ENCODE measurements at regions not wholly inside any gene's neighbourhood (a gene's known extent, or its start where the extent isn't known, plus 50 kb on each side); places are given as distances from the start of the nearest gene placed in this dataset.
A peak's percentile ranks its signal among the peaks of the same experiment; 100 is the strongest.

GRCh38 chr5:93164690-93165089 lies 416.3 kb downstream of the NR2F1-AS1 start:
- no peaks in the 10 kb centered on the region for H4K20me1 ChIP-seq (replicated peaks; ENCODE audit: control insufficient read depth, extremely low read depth, insufficient read depth, low read length)
- intact Hi-C loops (cut with micrococcal nuclease) = no loop called here
- peak overlapping the region; percentile 96 for H3K9ac ChIP-seq (replicated peaks; ENCODE audit: extremely low read depth, insufficient read depth, low read length)
- peak; percentile 54 for TF ChIP-seq GATA2 (IDR thresholded peaks at IDR 0.05; ENCODE audit: insufficient read depth, insufficient read length, low read depth, low read length)
- no peak for TF ChIP-seq JUN (IDR thresholded peaks at IDR 0.05; ENCODE audit: borderline replicate concordance, insufficient read depth, insufficient read length, low read depth)
- no peaks in the 10 kb centered on the region for H3K9me3 ChIP-seq (replicated peaks; ENCODE audit: control insufficient read depth, insufficient read depth, low read length)
- H3K27ac ChIP-seq (ENCODE audit: insufficient read depth, low read depth, low read length) = peak overlapping the region; percentile 100
- H3K4me3 ChIP-seq (replicated peaks in 1 of 3; ENCODE audit: insufficient read depth in 1 of 3, low read depth in 1 of 3, low read length in 3 of 3) = no peak overlapping the region
- H3K79me2 ChIP-seq (ENCODE audit: control insufficient read depth, insufficient read depth, low read length) = no peaks in the 10 kb centered on the region
- FAIRE-seq = peak; percentile 74
- BruUV-seq (replicated peaks) = no TSS peak
- no peak overlapping the region for H2AFZ ChIP-seq (ENCODE audit: low read depth, low read length)
- dilution Hi-C loops (cut with MboI; ENCODE audit: extremely low pct_ligation_motif_present, low sequenced_read_pairs) = no loop called here
- H3K9me1 ChIP-seq (replicated peaks; ENCODE audit: control insufficient read depth, extremely low read depth, insufficient read depth, low read length) = no peaks in the 10 kb centered on the region
- no peaks in the 10 kb centered on the region for H3K36me3 ChIP-seq (ENCODE audit: control insufficient read depth in 2 of 2, extremely low read depth in 1 of 2, insufficient read depth in 2 of 2, low read length in 2 of 2)
- peak overlapping the region; percentile 94 for H3K4me2 ChIP-seq (ENCODE audit: insufficient read depth, low read length)
- H3K4me1 ChIP-seq (ENCODE audit: control insufficient read depth, extremely low read depth, insufficient read depth, low read length) = peaks cover 45% of the 10 kb centered on the region
- CTCF ChIA-PET = interaction anchor here (0.8 to 1.6 kb wide), 6 partner anchors 11 to 256 kb away, joined by 3 to 6 read pairs (median 4); no protein-coding TSS in a partner anchor
- peak; percentile 80 for DNase-seq (ENCODE audit: low read depth, low spot score)
- no peaks in the 10 kb centered on the region for H3K27me3 ChIP-seq (ENCODE audit: control insufficient read depth in 2 of 2, insufficient read depth in 2 of 2, low read length in 2 of 2)
- POLR2A ChIA-PET = interaction anchor here (0.7 kb wide), 2 partner anchors 25 to 419 kb away, joined by 3 read pairs; partner anchors contain the start of gene NR2F1

GRCh38 chr5:93163010-93163663 lies 417.9 kb downstream of the NR2F1-AS1 start:
- H3K9ac ChIP-seq (replicated peaks; ENCODE audit: extremely low read depth, insufficient read depth, low read length) = peak overlapping the region; percentile 96
- H3K36me3 ChIP-seq (ENCODE audit: control insufficient read depth in 2 of 2, extremely low read depth in 1 of 2, insufficient read depth in 2 of 2, low read length in 2 of 2) = no peaks in the 10 kb centered on the region
- H3K4me1 ChIP-seq (ENCODE audit: control insufficient read depth, extremely low read depth, insufficient read depth, low read length) = peaks cover 45% of the 10 kb centered on the region
- no peak overlapping the region for H2AFZ ChIP-seq (ENCODE audit: low read depth, low read length)
- H3K27me3 ChIP-seq (ENCODE audit: control insufficient read depth in 2 of 2, insufficient read depth in 2 of 2, low read length in 2 of 2) = no peaks in the 10 kb centered on the region
- POLR2A ChIA-PET = no interaction called here
- no peaks in the 10 kb centered on the region for H3K9me3 ChIP-seq (replicated peaks; ENCODE audit: control insufficient read depth, insufficient read depth, low read length)
- intact Hi-C loops (cut with micrococcal nuclease) (loop anchor here (1.0 to 2.0 kb wide), 10 partner anchors 30 to 419 kb away; no protein-coding TSS in a partner anchor), dilution Hi-C loops (cut with MboI; ENCODE audit: extremely low pct_ligation_motif_present, low sequenced_read_pairs) (no loop called here)
- DNase-seq (ENCODE audit: low read depth, low spot score) = peak; percentile 92
- CTCF ChIA-PET = interaction anchor here (1.0 to 2.8 kb wide), 7 partner anchors 11 to 254 kb away, joined by 3 to 23 read pairs (median 5); no protein-coding TSS in a partner anchor
- no peaks in the 10 kb centered on the region for H3K9me1 ChIP-seq (replicated peaks; ENCODE audit: control insufficient read depth, extremely low read depth, insufficient read depth, low read length)
- no TSS peak for BruUV-seq (replicated peaks)
- peak overlapping the region; percentile 100 for H3K27ac ChIP-seq (ENCODE audit: insufficient read depth, low read depth, low read length)
- H3K4me3 ChIP-seq (replicated peaks in 1 of 3; ENCODE audit: insufficient read depth in 1 of 3, low read depth in 1 of 3, low read length in 3 of 3) = peak overlapping the region in 1 of 3 experiments; percentile 33
- peak overlapping the region; percentile 94 for H3K4me2 ChIP-seq (ENCODE audit: insufficient read depth, low read length)
- H3K79me2 ChIP-seq (ENCODE audit: control insufficient read depth, insufficient read depth, low read length) = no peaks in the 10 kb centered on the region
- TF ChIP-seq MAX (IDR thresholded peaks at IDR 0.05; ENCODE audit: insufficient read depth, insufficient read length) (no peak), FOS (IDR thresholded peaks at IDR 0.05; ENCODE audit: borderline replicate concordance, insufficient read depth, low read length) (peak; percentile 91), GATA2 (IDR thresholded peaks at IDR 0.05; ENCODE audit: insufficient read depth, insufficient read length, low read depth, low read length) (peak; percentile 46), MYC (IDR thresholded peaks at IDR 0.05; ENCODE audit: low read depth, low read length) (no peak), EZH2 (IDR thresholded peaks at IDR 0.05; ENCODE audit: borderline replicate concordance, low read depth, low read length, severe bottlenecking) (no peak), JUN (IDR thresholded peaks at IDR 0.05; ENCODE audit: borderline replicate concordance, insufficient read depth, insufficient read length, low read depth) (peak; percentile 97), POLR2A (IDR thresholded peaks at IDR 0.05; ENCODE audit: low read depth, low read length) (peak; percentile 59), CTCF (IDR thresholded peaks at IDR 0.05; ENCODE audit: extremely low read depth in 1 of 2, insufficient read depth in 1 of 2, low read depth in 1 of 2, low read length in 2 of 2) (no peak), POLR2AphosphoS5 (IDR thresholded peaks at IDR 0.05; ENCODE audit: insufficient read depth, low read depth, low read length) (peak; percentile 63)
- no peaks in the 10 kb centered on the region for H4K20me1 ChIP-seq (replicated peaks; ENCODE audit: control insufficient read depth, extremely low read depth, insufficient read depth, low read length)
- FAIRE-seq = peak; percentile 98

Data from endothelial cell of umbilical vein (primary cell).